GM19193 (cell line): ENCODE measurements at regions not wholly inside any gene's neighbourhood (a gene's known extent, or its start where the extent isn't known, plus 50 kb on each side); places are given as distances from the start of the nearest gene placed in this dataset.

Experiments
- POLR2A ChIP-seq: IDR thresholded peaks from 4 replicates; pipeline ENCODE4 v1.6.1; 2011; ENCODE audit not compliant: insufficient read depth, insufficient read length; ENCODE audit errors: extremely low read depth

- TF ChIP-seq POLR2A = no peak
These were observed 276.0 kb downstream of the ADGRD1 start for GRCh38 chr12:131229426-131230339.

GRCh38 chr12:131230340-131231031, 276.8 kb downstream of the ADGRD1 start:
- no peak for TF ChIP-seq POLR2A

- TF ChIP-seq POLR2A = no peak
These were observed 277.6 kb downstream of the ADGRD1 start for GRCh38 chr12:131231032-131231980.

GRCh38 chr12:131232036-131232435, 278.3 kb downstream of the ADGRD1 start:
- TF ChIP-seq POLR2A = no peak

GRCh38 chr12:131235871-131236271, 282.2 kb downstream of the ADGRD1 start:
- TF ChIP-seq POLR2A = no peak

GRCh38 chr12:131239384-131240094, 285.8 kb downstream of the ADGRD1 start:
- TF ChIP-seq POLR2A = no peak

GRCh38 chr12:131241517-131241916, 287.8 kb downstream of the ADGRD1 start:
- no peak for TF ChIP-seq POLR2A

- TF ChIP-seq POLR2A = no peak
These were observed 289.2 kb downstream of the ADGRD1 start for GRCh38 chr12:131242741-131243496.

- TF ChIP-seq POLR2A = no peak
These were observed 292.1 kb downstream of the ADGRD1 start for GRCh38 chr12:131245564-131246355.

- no peak for TF ChIP-seq POLR2A
These were observed 295.7 kb downstream of the ADGRD1 start for GRCh38 chr12:131249246-131250027.

GRCh38 chr12:131250028-131250950, 296.6 kb downstream of the ADGRD1 start:
- no peak for TF ChIP-seq POLR2A
